HG03095 (cell line): ENCODE measurements at regions not wholly inside any gene's neighbourhood (a gene's known extent, or its start where the extent isn't known, plus 50 kb on each side); places are given as distances from the start of the nearest gene placed in this dataset.
"Not testable (repeated sequence)": the region's sequence is repeated elsewhere in the genome, so short reads cannot be mapped to it uniquely, and the experiment has no call there.

ENCODE experiments used
- ATAC-seq: cut with Tn5 transposase; IDR thresholded peaks from one replicate; pipeline ENCODE4 v1.9.1; 2021; ENCODE audit warnings: moderate library complexity; ENCODE audit not compliant: unreplicated experiment

GRCh38 chr4:184906480-184907097 lies 80.8 kb upstream of the ACSL1 start:
- no peak for ATAC-seq

GRCh38 chr4:184907216-184907615 lies 81.4 kb upstream of the ACSL1 start:
- ATAC-seq, result no peak

GRCh38 chr4:184907810-184908209 lies 82.0 kb upstream of the ACSL1 start:
- ATAC-seq, result no peak

- ATAC-seq, result no peak
Measured at GRCh38 chr4:184911310-184911709, 85.5 kb upstream of the ACSL1 start.

- ATAC-seq, result no peak
Measured at GRCh38 chr4:184913356-184914143, 87.8 kb upstream of the ACSL1 start.

GRCh38 chr4:184918799-184919198 lies 93.0 kb upstream of the ACSL1 start:
- ATAC-seq, result not testable (repeated sequence)

GRCh38 chr4:184921456-184921855 lies 95.7 kb upstream of the ACSL1 start:
- ATAC-seq, result no peak

GRCh38 chr4:184922301-184922700 lies 96.0 kb upstream of the HELT start:
- no peak for ATAC-seq

- no peak for ATAC-seq
Measured at GRCh38 chr4:184924516-184924915, 93.8 kb upstream of the HELT start.

GRCh38 chr4:184929476-184929875 lies 88.8 kb upstream of the HELT start:
- no peak for ATAC-seq

- no peak for ATAC-seq
Measured at GRCh38 chr4:184930026-184930425, 88.3 kb upstream of the HELT start.

- no peak for ATAC-seq
Measured at GRCh38 chr4:184932343-184932742, 85.9 kb upstream of the HELT start.

GRCh38 chr4:184933311-184933710 lies 85.0 kb upstream of the HELT start:
- ATAC-seq, result no peak

- no peak for ATAC-seq
Measured at GRCh38 chr4:184934184-184934583, 84.1 kb upstream of the HELT start.

GRCh38 chr4:184934961-184935360 lies 83.3 kb upstream of the HELT start:
- ATAC-seq, result no peak

- no peak for ATAC-seq
Measured at GRCh38 chr4:184936071-184936470, 82.2 kb upstream of the HELT start.

GRCh38 chr4:184937030-184937710 lies 81.1 kb upstream of the HELT start:
- no peak for ATAC-seq

GRCh38 chr4:184937745-184938144 lies 80.5 kb upstream of the HELT start:
- no peak for ATAC-seq

GRCh38 chr4:184938871-184939270 lies 79.4 kb upstream of the HELT start:
- ATAC-seq, result no peak

- ATAC-seq, result no peak
Measured at GRCh38 chr4:184939978-184940377, 78.3 kb upstream of the HELT start.

GRCh38 chr4:184940500-184940899 lies 77.8 kb upstream of the HELT start:
- ATAC-seq, result no peak
